A549 (cell line): ENCODE measurements at regions not wholly inside any gene's neighbourhood (a gene's known extent, or its start where the extent isn't known, plus 50 kb on each side); places are given as distances from the start of the nearest gene placed in this dataset.

Source experiments
- CTCF ChIP-seq: fragments of >200 bp; sonication (Bioruptor Twin); formaldehyde crosslinking; IDR thresholded peaks from 3 replicates; pipeline ENCODE4 v1.5.1; 2016
- HMGXB4 ChIP-seq: fragments of 250-450 bp; sonication (Bioruptor Pico); IDR thresholded peaks from 2 replicates; pipeline ENCODE4 v1.5.0; 2021; ENCODE audit warnings: mild to moderate bottlenecking, moderate library complexity, borderline replicate concordance
- JUNB ChIP-seq: fragments of >200 bp; sonication (Bioruptor Twin); formaldehyde crosslinking; IDR thresholded peaks from 2 replicates; pipeline ENCODE4 v1.6.1; 2016
- MAX ChIP-seq: IDR thresholded peaks from 2 replicates; pipeline ENCODE4 v1.6.1; 2012
- NPAS2 ChIP-seq: fragments of 250-450 bp; sonication (Bioruptor Pico); IDR thresholded peaks from 2 replicates; pipeline ENCODE4 v1.8.0; 2022; ENCODE audit warnings: mild to moderate bottlenecking, moderate library complexity, borderline replicate concordance
- NR3C1 ChIP-seq: fragments of >200 bp; sonication (Bioruptor Twin); formaldehyde crosslinking; IDR thresholded peaks from 3 replicates; pipeline ENCODE4 v1.6.1; 2017
- REST ChIP-seq: fragments of 200-600 bp; sonication (generic); IDR thresholded peaks from 2 replicates; pipeline ENCODE4 v1.6.1; 2016; ENCODE audit warnings: antibody characterized with exemption, mild to moderate bottlenecking, moderate library complexity
- SMC3 ChIP-seq: fragments of >200 bp; sonication (Bioruptor Twin); formaldehyde crosslinking; IDR thresholded peaks from 3 replicates; pipeline ENCODE4 v1.6.1; 2018; ENCODE audit warnings: inconsistent platforms

GRCh38 chr5:133839721-133840120, 128.7 kb downstream of the C5orf15 start:
- TF ChIP-seq MAX, result no peak
- no peak for TF ChIP-seq HMGXB4
- TF ChIP-seq CTCF, result no peak
- TF ChIP-seq SMC3, result no peak
- no peak for TF ChIP-seq NR3C1
- no peak for TF ChIP-seq REST
- TF ChIP-seq NPAS2, result no peak
- no peak for TF ChIP-seq JUNB
